PC-3 (cell line): ENCODE measurements at regions not wholly inside any gene's neighbourhood (a gene's known extent, or its start where the extent isn't known, plus 50 kb on each side); places are given as distances from the start of the nearest gene placed in this dataset.

Source experiments
- ATAC-seq: fragments of 200-7000 bp; cut with Tn5 transposase; 2 replicates; pipeline ENCODE4 v1.9.1; 2020; ENCODE audit warnings: mild to moderate bottlenecking, moderate library complexity
- BruUV-seq: library from RNA; stranded (reverse); fragments of 400-500 nt; replicated peaks from 2 replicates; lab custom pipeline; 2021; lab: Mats Ljungman, UMichigan
- CTCF ChIA-PET: fragments of 300-600 bp; sonication (Branson Sonifier 250); formaldehyde crosslinking; loops from one replicate; lab custom pipeline; 2022; ENCODE audit warnings: antibody characterized with exemption; lab: Charles Lee
- POLR2A ChIA-PET: fragments of 300-600 bp; sonication (Branson Sonifier 250); formaldehyde crosslinking; loops from one replicate; lab custom pipeline; 2022; ENCODE audit warnings: antibody characterized with exemption; ENCODE audit not compliant: unreplicated experiment; lab: Charles Lee
- DNase-seq: peaks from one replicate; pipeline ENCODE4 v3.0.0-alpha.2; 2015
- H2AFZ ChIP-seq: fragments of 300-600 bp; sonication (generic); 2 replicates; pipeline ENCODE4 v1.6.0; 2016; ENCODE audit warnings: antibody characterized with exemption, low read length
- H3F3A ChIP-seq: fragments of 300-600 bp; sonication (generic); one replicate; pipeline ENCODE4 v1.6.0; 2017; ENCODE audit warnings: antibody characterized with exemption, low read length, control low read depth, mild to moderate bottlenecking; ENCODE audit not compliant: unreplicated experiment
- H3K27ac ChIP-seq: fragments of 300-600 bp; sonication (generic); 2 replicates; pipeline ENCODE4 v1.5.1; 2016; ENCODE audit warnings: mild to moderate bottlenecking, low read length
- H3K27me3 ChIP-seq: fragments of 300-600 bp; sonication (generic); 2 replicates; pipeline ENCODE4 v1.6.1; 2016; ENCODE audit warnings: low read length, mixed read lengths
- H3K36me3 ChIP-seq: fragments of 300-600 bp; sonication (generic); 2 replicates; pipeline ENCODE4 v1.6.1; 2016; ENCODE audit warnings: low read depth, mixed run types, low read length, mixed read lengths
- H3K4me1 ChIP-seq: fragments of 300-600 bp; sonication (generic); 2 replicates; pipeline ENCODE4 v1.5.1; 2016; ENCODE audit warnings: low read length; ENCODE audit not compliant: insufficient read depth
- H3K4me2 ChIP-seq: fragments of 300-600 bp; sonication (generic); 2 replicates; pipeline ENCODE4 v1.6.0; 2016; ENCODE audit warnings: low read length
- H3K4me3 ChIP-seq: fragments of 300-600 bp; sonication (generic); 2 replicates; pipeline ENCODE4 v1.5.1; 2016; ENCODE audit warnings: mild to moderate bottlenecking, low read length, mixed read lengths
- H3K79me2 ChIP-seq: fragments of 300-600 bp; sonication (generic); 2 replicates; pipeline ENCODE4 v1.6.1; 2017; ENCODE audit warnings: low read length, mixed read lengths
- H3K9ac ChIP-seq: fragments of 300-600 bp; sonication (generic); 2 replicates; pipeline ENCODE4 v1.6.0; 2016; ENCODE audit warnings: mild to moderate bottlenecking, low read length
- H3K9me2 ChIP-seq: fragments of 300-600 bp; sonication (generic); replicated peaks from 2 replicates; pipeline ENCODE4 v1.6.1; 2016; ENCODE audit warnings: mixed run types, low read length, mixed read lengths
- H3K9me3 ChIP-seq: fragments of 300-600 bp; sonication (generic); 2 replicates; pipeline ENCODE4 v1.6.1; 2016; ENCODE audit warnings: low read length, mixed read lengths
- H4K20me1 ChIP-seq: fragments of 300-600 bp; sonication (generic); 2 replicates; pipeline ENCODE4 v1.6.1; 2016; ENCODE audit warnings: low read length, mixed read lengths
- EZH2 ChIP-seq: fragments of 300-600 bp; sonication (generic); IDR thresholded peaks from one replicate; pipeline ENCODE4 v1.6.1; 2017; ENCODE audit warnings: antibody characterized with exemption, mild to moderate bottlenecking, low read length; ENCODE audit not compliant: unreplicated experiment
- EZH2phosphoT487 ChIP-seq: fragments of 300-600 bp; sonication (generic); IDR thresholded peaks from 2 replicates; pipeline ENCODE4 v1.6.1; 2018; ENCODE audit warnings: mild to moderate bottlenecking, antibody characterized with exemption, low read length, borderline replicate concordance
- intact Hi-C: fragments of 100-400 bp; cut with micrococcal nuclease; formaldehyde crosslinking; loops from 2 replicates; pipeline ENCODE4 v1.9.0; 2023
- TF ChIP-seq, protein P1 (sequence below): fragments of 300-600 bp; sonication (generic); conservative IDR thresholded peaks from 2 replicates; pipeline ENCODE4 v1.5.1; 2017; ENCODE audit warnings: antibody characterized with exemption, low read depth, mild to moderate bottlenecking, low read length

DNA sequence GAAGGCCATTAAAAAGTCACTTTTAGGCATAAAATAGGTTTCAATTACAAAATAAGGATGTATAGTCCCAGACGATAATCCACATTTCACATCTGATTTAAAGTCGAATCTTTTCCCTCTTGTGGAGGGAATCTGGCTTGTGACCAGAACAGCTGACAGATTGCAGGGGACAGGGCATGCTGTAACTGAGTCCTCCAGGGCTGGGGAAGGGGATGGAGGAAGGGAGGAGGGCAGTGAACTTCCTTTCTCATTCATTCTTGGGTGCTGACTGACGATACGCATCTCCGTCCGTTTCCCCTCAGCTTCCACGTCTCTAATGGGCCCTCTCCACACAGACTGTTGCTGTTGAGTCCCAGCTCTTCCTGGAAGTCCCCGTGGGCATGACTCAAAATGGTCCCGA, 108.1 kb upstream of the CSF3R start:
- Histone ChIP-seq H3K4me1 (no peaks in the 10 kb centered on the region), H3K4me3 (no peak overlapping the region), H3F3A (no peaks in the 10 kb centered on the region), H3K9me3 (no peaks in the 10 kb centered on the region), H3K4me2 (no peak overlapping the region), H3K27ac (no peak overlapping the region), H3K9me2 (no peaks in the 10 kb centered on the region), H3K9ac (no peak overlapping the region), H3K27me3 (peaks cover 81% of the 10 kb centered on the region), H2AFZ (no peak overlapping the region), H3K36me3 (no peaks in the 10 kb centered on the region), H3K79me2 (no peaks in the 10 kb centered on the region), H4K20me1 (no peaks in the 10 kb centered on the region)
- no peak for ATAC-seq
- no peak for DNase-seq
- intact Hi-C loops = no loop called here
- ChIA-PET CTCF (no interaction called here), POLR2A (no interaction called here)
- TF ChIP-seq EZH2phosphoT487 (no peak), EZH2 (no peak)
- TF ChIP-seq, protein P1, sequence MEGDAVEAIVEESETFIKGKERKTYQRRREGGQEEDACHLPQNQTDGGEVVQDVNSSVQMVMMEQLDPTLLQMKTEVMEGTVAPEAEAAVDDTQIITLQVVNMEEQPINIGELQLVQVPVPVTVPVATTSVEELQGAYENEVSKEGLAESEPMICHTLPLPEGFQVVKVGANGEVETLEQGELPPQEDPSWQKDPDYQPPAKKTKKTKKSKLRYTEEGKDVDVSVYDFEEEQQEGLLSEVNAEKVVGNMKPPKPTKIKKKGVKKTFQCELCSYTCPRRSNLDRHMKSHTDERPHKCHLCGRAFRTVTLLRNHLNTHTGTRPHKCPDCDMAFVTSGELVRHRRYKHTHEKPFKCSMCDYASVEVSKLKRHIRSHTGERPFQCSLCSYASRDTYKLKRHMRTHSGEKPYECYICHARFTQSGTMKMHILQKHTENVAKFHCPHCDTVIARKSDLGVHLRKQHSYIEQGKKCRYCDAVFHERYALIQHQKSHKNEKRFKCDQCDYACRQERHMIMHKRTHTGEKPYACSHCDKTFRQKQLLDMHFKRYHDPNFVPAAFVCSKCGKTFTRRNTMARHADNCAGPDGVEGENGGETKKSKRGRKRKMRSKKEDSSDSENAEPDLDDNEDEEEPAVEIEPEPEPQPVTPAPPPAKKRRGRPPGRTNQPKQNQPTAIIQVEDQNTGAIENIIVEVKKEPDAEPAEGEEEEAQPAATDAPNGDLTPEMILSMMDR = no peak
- BruUV-seq = no TSS peak

DNA sequence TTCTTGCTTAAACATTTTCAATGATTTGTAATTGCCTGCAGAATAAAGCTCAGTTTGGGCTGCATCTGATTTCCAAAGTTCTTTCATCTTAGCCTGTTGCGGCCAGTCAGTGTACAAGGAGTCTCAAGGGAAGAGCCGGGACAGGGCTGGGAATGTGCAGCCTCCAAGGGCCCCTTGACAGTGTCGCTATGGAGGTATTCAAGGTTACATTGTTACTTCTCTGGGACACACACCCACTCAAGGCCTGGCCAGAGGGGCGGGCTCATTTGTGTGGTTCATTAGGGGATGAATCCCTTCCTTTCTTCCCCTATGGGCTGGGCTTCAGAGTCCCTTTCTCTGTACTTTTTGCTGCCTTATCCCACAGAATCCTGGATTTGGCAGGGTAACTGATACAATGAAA, 107.6 kb upstream of the CSF3R start:
- ChIA-PET CTCF (no interaction called here), POLR2A (no interaction called here)
- peaks cover 81% of the 10 kb centered on the region for H3K27me3 ChIP-seq

DNA sequence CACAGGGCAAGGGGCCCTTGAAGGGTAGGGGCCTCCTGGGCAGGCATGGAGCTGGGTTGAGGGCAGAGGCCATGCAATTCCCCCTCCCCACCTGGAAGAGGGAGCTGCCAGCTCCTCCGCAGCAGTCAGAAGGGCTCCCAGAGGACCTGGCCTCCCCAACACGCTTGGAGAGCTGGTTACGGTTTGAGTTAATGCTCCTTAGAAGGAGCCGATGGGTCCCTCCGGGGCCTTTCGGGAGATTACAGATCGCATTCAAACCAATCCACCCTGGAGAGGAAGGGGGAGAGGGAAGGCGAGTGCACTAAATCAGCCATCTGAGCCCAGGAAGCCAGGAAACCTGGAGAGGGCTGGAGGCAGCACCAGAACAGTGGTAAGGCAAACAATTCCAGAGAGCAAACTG, 106.3 kb upstream of the CSF3R start:
- H4K20me1 ChIP-seq = no peaks in the 10 kb centered on the region
- no peaks in the 10 kb centered on the region for H3K9me3 ChIP-seq
- intact Hi-C loops = no loop called here
- no peaks in the 10 kb centered on the region for H3K79me2 ChIP-seq
- H3K9me2 ChIP-seq = no peaks in the 10 kb centered on the region
- no peak for DNase-seq
- no peak overlapping the region for H3K9ac ChIP-seq
- no peak for ATAC-seq
- no peak overlapping the region for H3K27ac ChIP-seq
- peaks cover 86% of the 10 kb centered on the region for H3K27me3 ChIP-seq
- no peaks in the 10 kb centered on the region for H3F3A ChIP-seq
- H3K4me2 ChIP-seq = no peak overlapping the region
- TF ChIP-seq, protein P1 = no peak
- H3K4me1 ChIP-seq = no peaks in the 10 kb centered on the region
- BruUV-seq = no TSS peak
- H3K4me3 ChIP-seq = no peak overlapping the region
- CTCF ChIA-PET = no interaction called here
- no peaks in the 10 kb centered on the region for H3K36me3 ChIP-seq
- POLR2A ChIA-PET = no interaction called here
- no peak overlapping the region for H2AFZ ChIP-seq

More for the DNA sequence above, 107.6 kb upstream of the CSF3R start:
- Histone ChIP-seq H3K9me2 (no peaks in the 10 kb centered on the region), H3K36me3 (no peaks in the 10 kb centered on the region), H3K27ac (no peak overlapping the region), H3K4me3 (no peak overlapping the region), H2AFZ (no peak overlapping the region), H3K79me2 (no peaks in the 10 kb centered on the region), H3K4me1 (no peaks in the 10 kb centered on the region), H3K9me3 (no peaks in the 10 kb centered on the region), H4K20me1 (no peaks in the 10 kb centered on the region), H3K9ac (no peak overlapping the region), H3F3A (no peaks in the 10 kb centered on the region), H3K4me2 (no peak overlapping the region)
- intact Hi-C loops = no loop called here
- TF ChIP-seq, protein P1 = no peak
- TF ChIP-seq EZH2phosphoT487 (no peak), EZH2 (no peak)
- DNase-seq = no peak
- no TSS peak for BruUV-seq
- no peak for ATAC-seq
